ENCODE measurements at regions not wholly inside any gene's neighbourhood (a gene's known extent, or its start where the extent isn't known, plus 50 kb on each side); places are given as distances from the start of the nearest gene placed in this dataset.

- Mint-ChIP-seq H3K27me3 (ENCODE audit: insufficient read depth, low read depth) (no peaks in the 10 kb centered on the region), H3K9me3 (no peaks in the 10 kb centered on the region), H3K27ac (no peak overlapping the region), H3K4me3 (no peak overlapping the region), H3K36me3 (no peaks in the 10 kb centered on the region), H3K4me1 (no peaks in the 10 kb centered on the region)
- DNase-seq (ENCODE audit: low spot score), result no peak
- no peaks in the 10 kb centered on the region for H3F3A ChIP-seq (ENCODE audit: low read depth)
- no peak overlapping the region for H3K4me2 ChIP-seq
- H3K4me1 ChIP-seq, result no peaks in the 10 kb centered on the region
- no peak overlapping the region for H3K27ac ChIP-seq
- no peaks in the 10 kb centered on the region for H4K20me1 ChIP-seq (ENCODE audit: low read depth)
- H3K9ac ChIP-seq, result no peak overlapping the region
- TF ChIP-seq EZH2phosphoT487 (IDR thresholded peaks at IDR 0.05) (no peak), EZH2 (IDR thresholded peaks at IDR 0.05) (no peak), CTCF (IDR thresholded peaks at IDR 0.05) (no peak)
- no peaks in the 10 kb centered on the region for H3K79me2 ChIP-seq (ENCODE audit: low read depth)
- H3K36me3 ChIP-seq, result no peaks in the 10 kb centered on the region
- no peaks in the 10 kb centered on the region for H3K9me3 ChIP-seq (ENCODE audit: low read depth)
- no peaks in the 10 kb centered on the region for H3K27me3 ChIP-seq
- no peak overlapping the region for H3K4me3 ChIP-seq
- H2AFZ ChIP-seq (replicated peaks), result no peak overlapping the region
Observed at GRCh38 chr11:109654091-109654490, 232.1 kb downstream of the C11orf87 start.

GRCh38 chr11:109658190-109658589, 236.2 kb downstream of the C11orf87 start:
- no peaks in the 10 kb centered on the region for H3K27me3 Mint-ChIP-seq (ENCODE audit: insufficient read depth, low read depth)
- no peak overlapping the region for H3K4me3 Mint-ChIP-seq
- H3F3A ChIP-seq (ENCODE audit: low read depth), result no peaks in the 10 kb centered on the region
- H3K27ac ChIP-seq, result no peak overlapping the region
- H3K4me1 ChIP-seq, result no peaks in the 10 kb centered on the region
- H3K4me1 Mint-ChIP-seq, result no peaks in the 10 kb centered on the region
- no peak overlapping the region for H2AFZ ChIP-seq (replicated peaks)
- DNase-seq (ENCODE audit: low spot score), result no peak
- no peak overlapping the region for H3K4me2 ChIP-seq
- no peaks in the 10 kb centered on the region for H3K9me3 ChIP-seq (ENCODE audit: low read depth)
- no peaks in the 10 kb centered on the region for H3K9me3 Mint-ChIP-seq
- no peak overlapping the region for H3K4me3 ChIP-seq
- no peak overlapping the region for H3K9ac ChIP-seq
- TF ChIP-seq EZH2phosphoT487 (IDR thresholded peaks at IDR 0.05) (no peak), CTCF (IDR thresholded peaks at IDR 0.05) (no peak), EZH2 (IDR thresholded peaks at IDR 0.05) (no peak)
- no peak overlapping the region for H3K27ac Mint-ChIP-seq
- no peaks in the 10 kb centered on the region for H3K36me3 Mint-ChIP-seq
- no peaks in the 10 kb centered on the region for H3K36me3 ChIP-seq
- no peaks in the 10 kb centered on the region for H4K20me1 ChIP-seq (ENCODE audit: low read depth)
- H3K27me3 ChIP-seq, result no peaks in the 10 kb centered on the region
- H3K79me2 ChIP-seq (ENCODE audit: low read depth), result no peaks in the 10 kb centered on the region

DNA sequence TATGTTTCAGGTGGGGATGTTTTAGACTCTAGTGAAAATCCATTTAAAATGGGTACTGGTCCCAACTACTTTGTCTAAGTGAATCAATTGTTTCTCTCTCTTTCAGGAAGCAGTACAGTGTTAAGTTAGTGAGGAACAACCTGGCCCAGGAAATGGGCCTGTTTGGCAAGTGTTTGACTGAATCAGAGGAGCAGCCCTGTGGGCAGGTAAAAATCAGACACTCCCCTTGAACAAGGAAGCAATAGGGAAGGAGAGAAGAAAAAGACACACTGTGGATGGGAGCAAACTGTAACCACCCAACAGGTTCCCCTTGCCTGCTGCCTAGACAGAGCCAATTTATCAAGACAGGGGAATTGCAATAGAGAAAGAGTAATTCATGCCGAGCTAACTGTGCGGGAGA, 245.7 kb downstream of the C11orf87 start:
- Histone ChIP-seq H3K27me3 (no peaks in the 10 kb centered on the region), H3K79me2 (ENCODE audit: low read depth) (no peaks in the 10 kb centered on the region), H3K36me3 (no peaks in the 10 kb centered on the region), H3K27ac (no peak overlapping the region), H3K4me1 (no peaks in the 10 kb centered on the region), H3K4me3 (no peak overlapping the region), H3K9me3 (ENCODE audit: low read depth) (no peaks in the 10 kb centered on the region), H3K9ac (no peak overlapping the region), H3K4me2 (no peak overlapping the region), H3F3A (ENCODE audit: low read depth) (no peaks in the 10 kb centered on the region), H2AFZ (replicated peaks) (no peak overlapping the region), H4K20me1 (ENCODE audit: low read depth) (no peaks in the 10 kb centered on the region)
- Mint-ChIP-seq H3K4me1 (no peaks in the 10 kb centered on the region), H3K9me3 (peaks cover 7% of the 10 kb centered on the region), H3K4me3 (no peak overlapping the region), H3K27me3 (ENCODE audit: insufficient read depth, low read depth) (peaks cover 2% of the 10 kb centered on the region), H3K27ac (no peak overlapping the region), H3K36me3 (peaks cover 5% of the 10 kb centered on the region)
- no peak for TF ChIP-seq CTCF (IDR thresholded peaks at IDR 0.05)
- DNase-seq (ENCODE audit: low spot score), result no peak
